Kidney (tissue), 13 donors: ENCODE measurements at regions not wholly inside any gene's neighbourhood (a gene's known extent, or its start where the extent isn't known, plus 50 kb on each side); places are given as distances from the start of the nearest gene placed in this dataset.

Experiments
- DNase-seq, 5 donors: peaks; one replicate each; pipeline ENCODE4 v3.0.0-alpha.2; 2013 to 2020
- FAIRE-seq: peaks from 2 replicates; lab custom pipeline; 2012; peaks lifted over from hg19 to GRCh38; lab: Jason Lieb, UNC
- H3K27ac ChIP-seq, 2 donors: one replicate each; pipeline ENCODE4 v1.7.0; 2013; ENCODE audit warnings: low read depth in 2 of 2, low read length in 2 of 2, inconsistent platforms in 1 of 2
- H3K27me3 ChIP-seq: one replicate; pipeline ENCODE4 v1.7.1; 2013; ENCODE audit warnings: low read length, inconsistent platforms; ENCODE audit not compliant: control insufficient read depth, insufficient read depth
- H3K36me3 ChIP-seq, 3 donors: one replicate each; pipeline versions ENCODE4 v1.7.0 to v1.7.1; 2013; ENCODE audit warnings: low read length in 3 of 3, control low read depth in 1 of 3, inconsistent platforms in 1 of 3; ENCODE audit not compliant: insufficient read depth in 3 of 3, control insufficient read depth in 2 of 3
- H3K4me1 ChIP-seq, 3 donors: one replicate each; pipeline versions ENCODE4 v1.7.0 to v1.7.1; 2013; ENCODE audit warnings: low read length in 3 of 3, inconsistent platforms in 1 of 3, low read depth in 1 of 3; ENCODE audit not compliant: control insufficient read depth in 2 of 3, insufficient read depth in 2 of 3
- H3K4me3 ChIP-seq, 3 donors: one replicate each; pipeline versions ENCODE4 v1.7.0 to v1.8.1; 2013; ENCODE audit warnings: low read length in 3 of 3, control low read depth in 1 of 3, inconsistent platforms in 1 of 3
- H3K9ac ChIP-seq, 3 donors: one replicate each; pipeline versions ENCODE4 v1.7.0 to v1.7.1; 2013; ENCODE audit warnings: low read length in 3 of 3, control low read depth in 1 of 3, inconsistent platforms in 1 of 3
- H3K9me3 ChIP-seq, 3 donors: one replicate each; pipeline versions ENCODE4 v1.7.0 to v1.7.1; 2013; ENCODE audit warnings: low read length in 3 of 3, control low read depth in 1 of 3, inconsistent platforms in 1 of 3; ENCODE audit not compliant: control insufficient read depth in 2 of 3, insufficient read depth in 1 of 3
- CTCF ChIP-seq: IDR thresholded peaks from 3 replicates; pipeline ENCODE4 v1.5.1; 2012; ENCODE audit warnings: mild to moderate bottlenecking, moderate library complexity, borderline replicate concordance; ENCODE audit not compliant: insufficient read depth; ENCODE audit errors: extremely low read depth
- intact Hi-C: fragments of 100-400 bp; cut with DNase I; formaldehyde crosslinking; loops from one replicate; pipeline ENCODE4 v1.11.1; 2022
- donor health status: control.
- donor health status: control.
- donor health status: control.
- donor health status: control.
- donor health status: control.
- donor health status: DM: yes; HTN: yes; CAD: no.
- donor health status: Normal renal cell carcinoma (clear cell type).

GRCh38 chr4:45502471-45502870, 621.4 kb downstream of the GABRG1 start:
- FAIRE-seq: no peak
- no peak overlapping the region for H3K9ac ChIP-seq
- H3K36me3 ChIP-seq: no peaks in the 10 kb centered on the region
- intact Hi-C loops: no loop called here
- no peaks in the 10 kb centered on the region for H3K27me3 ChIP-seq
- no peak overlapping the region for H3K27ac ChIP-seq
- no peak for TF ChIP-seq CTCF
- no peak for DNase-seq
- no peak overlapping the region for H3K4me3 ChIP-seq
- no peaks in the 10 kb centered on the region for H3K9me3 ChIP-seq
- H3K4me1 ChIP-seq: no peaks in the 10 kb centered on the region

GRCh38 chr4:45484740-45485139, 639.1 kb downstream of the GABRG1 start:
- H3K27me3 ChIP-seq: no peaks in the 10 kb centered on the region
- H3K27ac ChIP-seq: no peak overlapping the region
- DNase-seq (no peak), FAIRE-seq (no peak)
- intact Hi-C loops: no loop called here
- no peaks in the 10 kb centered on the region for H3K36me3 ChIP-seq
- no peak for TF ChIP-seq CTCF
- no peak overlapping the region for H3K4me3 ChIP-seq
- no peaks in the 10 kb centered on the region for H3K4me1 ChIP-seq
- H3K9me3 ChIP-seq: no peaks in the 10 kb centered on the region
- no peak overlapping the region for H3K9ac ChIP-seq

GRCh38 chr4:45482346-45482745, 641.5 kb downstream of the GABRG1 start:
- no peak for FAIRE-seq

More at GRCh38 chr4:45482346-45482745, 641.5 kb downstream of the GABRG1 start:
- Histone ChIP-seq H3K9me3 (no peaks in the 10 kb centered on the region), H3K9ac (no peak overlapping the region), H3K27me3 (no peaks in the 10 kb centered on the region), H3K4me1 (no peaks in the 10 kb centered on the region), H3K27ac (no peak overlapping the region), H3K4me3 (no peak overlapping the region), H3K36me3 (no peaks in the 10 kb centered on the region)
- intact Hi-C loops: no loop called here
- TF ChIP-seq CTCF: no peak
- no peak for DNase-seq
